22Rv1 (cell line): ENCODE measurements at regions not wholly inside any gene's neighbourhood (a gene's known extent, or its start where the extent isn't known, plus 50 kb on each side); places are given as distances from the start of the nearest gene placed in this dataset.

ENCODE experiments used
- CTCF ChIP-seq: fragments of 450-650 bp; IDR thresholded peaks from 2 replicates; pipeline ENCODE4 v1.5.1; 2017; ENCODE audit warnings: mild to moderate bottlenecking
- ZFX ChIP-seq: fragments of 450-650 bp; IDR thresholded peaks from 2 replicates; pipeline ENCODE4 v1.6.1; 2017; ENCODE audit warnings: antibody characterized with exemption, borderline replicate concordance

GRCh38 chr3:13256845-13257244 is 163.3 kb downstream of the NUP210 start:
- TF ChIP-seq CTCF (no peak), ZFX (no peak)
